Activated T-cell treated with anti-CD3 and anti-CD28 coated beads for 4 hours (primary cell): ENCODE measurements at regions not wholly inside any gene's neighbourhood (a gene's known extent, or its start where the extent isn't known, plus 50 kb on each side); places are given as distances from the start of the nearest gene placed in this dataset.

Source experiments
- DNase-seq: peaks from one replicate; pipeline ENCODE4 v3.0.0-alpha.2; 2020

GRCh38 chr1:112040891-112041740 lies 51.6 kb upstream of the KCND3 start:
- DNase-seq: no peak

GRCh38 chr1:112043901-112044300 lies 54.4 kb upstream of the KCND3 start:
- no peak for DNase-seq

- DNase-seq: no peak
These were observed 55.3 kb upstream of the KCND3 start for GRCh38 chr1:112044745-112045144.

- no peak for DNase-seq
These were observed 57.2 kb upstream of the KCND3 start for GRCh38 chr1:112046630-112047029.

- DNase-seq: no peak
These were observed 59.0 kb upstream of the KCND3 start for GRCh38 chr1:112048421-112048820.

- DNase-seq: no peak
These were observed 65.0 kb upstream of the KCND3 start for GRCh38 chr1:112054510-112054909.

- DNase-seq: no peak
These were observed 66.9 kb upstream of the KCND3 start for GRCh38 chr1:112056354-112056753.

GRCh38 chr1:112057736-112058135 lies 68.3 kb upstream of the KCND3 start:
- DNase-seq: no peak

GRCh38 chr1:112058815-112059450 lies 69.5 kb upstream of the KCND3 start:
- DNase-seq: no peak

- no peak for DNase-seq
These were observed 70.2 kb upstream of the KCND3 start for GRCh38 chr1:112059679-112060078.

- no peak for DNase-seq
These were observed 70.8 kb upstream of the KCND3 start for GRCh38 chr1:112060261-112060660.

- no peak for DNase-seq
These were observed 71.6 kb upstream of the KCND3 start for GRCh38 chr1:112061056-112061455.

- no peak for DNase-seq
These were observed 72.4 kb upstream of the KCND3 start for GRCh38 chr1:112061901-112062320.

- DNase-seq: no peak
These were observed 74.6 kb upstream of the KCND3 start for GRCh38 chr1:112063781-112064728.

GRCh38 chr1:112067989-112068388 lies 78.5 kb upstream of the KCND3 start:
- no peak for DNase-seq

- no peak for DNase-seq
These were observed 81.2 kb upstream of the KCND3 start for GRCh38 chr1:112070677-112071076.

- no peak for DNase-seq
These were observed 85.2 kb upstream of the KCND3 start for GRCh38 chr1:112074711-112075110.

GRCh38 chr1:112075566-112075965 lies 86.1 kb upstream of the KCND3 start:
- no peak for DNase-seq

GRCh38 chr1:112079446-112079845 lies 90.0 kb upstream of the KCND3 start:
- DNase-seq: no peak

- DNase-seq: no peak
These were observed 94.0 kb upstream of the KCND3 start for GRCh38 chr1:112083487-112083886.

- no peak for DNase-seq
These were observed 103.3 kb upstream of the KCND3 start for GRCh38 chr1:112092656-112093371.

GRCh38 chr1:112093372-112093694 lies 103.9 kb upstream of the KCND3 start:
- DNase-seq: no peak

- DNase-seq: no peak
These were observed 110.5 kb upstream of the KCND3 start for GRCh38 chr1:112099979-112100378.
